Ishikawa (cell line): ENCODE measurements at regions not wholly inside any gene's neighbourhood (a gene's known extent, or its start where the extent isn't known, plus 50 kb on each side); places are given as distances from the start of the nearest gene placed in this dataset.

Source experiments
- CREB1 ChIP-seq: IDR thresholded peaks from 2 replicates; pipeline ENCODE4 v1.6.1; 2012; ENCODE audit warnings: low read depth
- MAX ChIP-seq: IDR thresholded peaks from 2 replicates; pipeline ENCODE4 v1.6.1; 2012
- NFIC ChIP-seq: IDR thresholded peaks from 2 replicates; pipeline ENCODE4 v1.6.1; 2012
- RAD21 ChIP-seq: IDR thresholded peaks from 2 replicates; pipeline ENCODE4 v1.6.1; 2012; ENCODE audit warnings: low read depth
- REST ChIP-seq: IDR thresholded peaks from 2 replicates; pipeline ENCODE4 v1.6.1; 2012; ENCODE audit warnings: low read depth, mild to moderate bottlenecking

- TF ChIP-seq MAX = no peak
- no peak for TF ChIP-seq REST
- TF ChIP-seq NFIC = no peak
- no peak for TF ChIP-seq CREB1
- no peak for TF ChIP-seq RAD21
Measured at GRCh38 chr20:40282941-40283340, 406.1 kb downstream of the MAFB start.
